ENCODE measurements at regions not wholly inside any gene's neighbourhood (a gene's known extent, or its start where the extent isn't known, plus 50 kb on each side); places are given as distances from the start of the nearest gene placed in this dataset.
"Not testable (repeated sequence)": the region's sequence is repeated elsewhere in the genome, so short reads cannot be mapped to it uniquely, and the experiment has no call there.

DNA sequence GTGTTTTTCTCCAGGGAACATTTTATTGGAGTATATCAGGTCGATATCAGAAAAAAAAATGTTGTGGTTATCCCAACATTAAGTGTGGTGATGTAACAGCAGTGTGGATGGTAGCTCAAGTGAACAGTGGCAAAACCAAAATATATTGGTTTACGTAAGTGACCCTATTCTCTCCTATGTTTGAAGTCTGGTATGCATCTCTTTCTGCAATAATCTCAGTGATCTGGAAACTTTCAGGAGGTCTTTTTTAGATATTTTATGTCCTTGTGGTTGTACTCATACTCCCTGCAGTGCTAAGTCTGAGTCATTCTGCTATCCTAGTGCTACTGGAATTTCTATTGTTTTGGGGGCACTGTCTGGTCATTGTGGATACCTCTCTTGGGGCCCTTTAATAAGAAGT, 137.9 kb downstream of the SNRPN start:
- no peak overlapping the region for H3K4me3 ChIP-seq (ENCODE audit: low read length in 2 of 2)
- H3K27ac ChIP-seq (ENCODE audit: low read depth in 2 of 2, low read length in 2 of 2) = no peak overlapping the region
- no peaks in the 10 kb centered on the region for H3K4me1 ChIP-seq (ENCODE audit: control insufficient read depth in 2 of 2, insufficient read depth in 2 of 2, low read length in 2 of 2)
- peaks cover 25 to 66% of the 10 kb centered on the region in 2 donors for H3K36me3 ChIP-seq (ENCODE audit: control insufficient read depth in 2 of 2, insufficient read depth in 2 of 2, low read length in 2 of 2)
- no peak overlapping the region for H3K9ac ChIP-seq (ENCODE audit: low read depth in 1 of 2, low read length in 2 of 2)
- H3K9me3 ChIP-seq (ENCODE audit: control insufficient read depth in 2 of 2, low read length in 2 of 2) = peaks cover 45 to 66% of the 10 kb centered on the region in 2 donors
- H3K27me3 ChIP-seq (ENCODE audit: control insufficient read depth in 2 of 2, insufficient read depth in 2 of 2, low read length in 2 of 2) = no peaks in the 10 kb centered on the region

- H3K9ac ChIP-seq (ENCODE audit: low read depth in 1 of 2, low read length in 2 of 2) = no peak overlapping the region
- H3K36me3 ChIP-seq (ENCODE audit: control insufficient read depth in 2 of 2, insufficient read depth in 2 of 2, low read length in 2 of 2) = peaks cover 18 to 61% of the 10 kb centered on the region in 2 donors
- no peak overlapping the region for H3K4me3 ChIP-seq (ENCODE audit: low read length in 2 of 2)
- H3K4me1 ChIP-seq (ENCODE audit: control insufficient read depth in 2 of 2, insufficient read depth in 2 of 2, low read length in 2 of 2) = no peaks in the 10 kb centered on the region
- H3K9me3 ChIP-seq (ENCODE audit: control insufficient read depth in 2 of 2, low read length in 2 of 2) = peaks cover 40 to 61% of the 10 kb centered on the region in 2 donors
- no peak overlapping the region for H3K27ac ChIP-seq (ENCODE audit: low read depth in 2 of 2, low read length in 2 of 2)
- no peaks in the 10 kb centered on the region for H3K27me3 ChIP-seq (ENCODE audit: control insufficient read depth in 2 of 2, insufficient read depth in 2 of 2, low read length in 2 of 2)
These were observed 138.8 kb downstream of the SNRPN start for GRCh38 chr15:25093455-25094029.

- Histone ChIP-seq H3K27me3 (ENCODE audit: control insufficient read depth in 2 of 2, insufficient read depth in 2 of 2, low read length in 2 of 2) (no peaks in the 10 kb centered on the region), H3K9me3 (ENCODE audit: control insufficient read depth in 2 of 2, low read length in 2 of 2) (peaks cover 39 to 61% of the 10 kb centered on the region in 2 donors), H3K4me3 (ENCODE audit: low read length in 2 of 2) (no peak overlapping the region), H3K9ac (ENCODE audit: low read depth in 1 of 2, low read length in 2 of 2) (no peak overlapping the region), H3K4me1 (ENCODE audit: control insufficient read depth in 2 of 2, insufficient read depth in 2 of 2, low read length in 2 of 2) (no peaks in the 10 kb centered on the region), H3K36me3 (ENCODE audit: control insufficient read depth in 2 of 2, insufficient read depth in 2 of 2, low read length in 2 of 2) (peaks cover 21 to 61% of the 10 kb centered on the region in 2 donors), H3K27ac (ENCODE audit: low read depth in 2 of 2, low read length in 2 of 2) (no peak overlapping the region)
These were observed 139.3 kb downstream of the SNRPN start for GRCh38 chr15:25094066-25094465.

DNA sequence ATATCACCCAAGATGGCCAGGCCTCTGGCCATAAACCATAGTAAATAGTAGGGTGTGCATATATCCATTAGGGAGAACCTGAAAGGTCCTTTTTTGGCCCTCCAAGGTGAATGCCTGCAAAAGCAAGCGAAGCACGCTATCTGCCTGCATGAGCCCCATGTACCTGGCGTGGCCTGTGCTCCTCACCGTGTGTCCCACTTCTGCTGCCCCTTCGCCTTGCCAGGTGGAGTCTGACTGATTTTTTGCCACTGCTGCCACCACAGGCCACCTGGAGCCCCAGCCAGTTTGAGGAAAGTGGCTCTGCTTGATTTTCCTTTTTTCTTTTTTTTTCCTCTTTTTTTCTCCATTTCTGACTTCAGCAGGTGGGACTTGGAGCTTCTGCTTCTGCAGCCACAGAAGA, 139.7 kb downstream of the SNRPN start:
- H3K4me1 ChIP-seq (ENCODE audit: control insufficient read depth in 2 of 2, insufficient read depth in 2 of 2, low read length in 2 of 2) = no peaks in the 10 kb centered on the region
- H3K27ac ChIP-seq (ENCODE audit: low read depth in 2 of 2, low read length in 2 of 2) = no peak overlapping the region
- peaks cover 37 to 61% of the 10 kb centered on the region in 2 donors for H3K9me3 ChIP-seq (ENCODE audit: control insufficient read depth in 2 of 2, low read length in 2 of 2)
- no peaks in the 10 kb centered on the region for H3K27me3 ChIP-seq (ENCODE audit: control insufficient read depth in 2 of 2, insufficient read depth in 2 of 2, low read length in 2 of 2)
- H3K36me3 ChIP-seq (ENCODE audit: control insufficient read depth in 2 of 2, insufficient read depth in 2 of 2, low read length in 2 of 2) = peaks cover 23 to 61% of the 10 kb centered on the region in 2 donors
- no peak overlapping the region for H3K9ac ChIP-seq (ENCODE audit: low read depth in 1 of 2, low read length in 2 of 2)
- no peak overlapping the region for H3K4me3 ChIP-seq (ENCODE audit: low read length in 2 of 2)

GRCh38 chr15:25095179-25095578, 140.4 kb downstream of the SNRPN start:
- Histone ChIP-seq H3K4me1 (ENCODE audit: control insufficient read depth in 2 of 2, insufficient read depth in 2 of 2, low read length in 2 of 2) (no peaks in the 10 kb centered on the region), H3K27ac (ENCODE audit: low read depth in 2 of 2, low read length in 2 of 2) (no peak overlapping the region), H3K36me3 (ENCODE audit: control insufficient read depth in 2 of 2, insufficient read depth in 2 of 2, low read length in 2 of 2) (peaks cover 19 to 58% of the 10 kb centered on the region in 2 donors), H3K9ac (ENCODE audit: low read depth in 1 of 2, low read length in 2 of 2) (no peak overlapping the region), H3K27me3 (ENCODE audit: control insufficient read depth in 2 of 2, insufficient read depth in 2 of 2, low read length in 2 of 2) (no peaks in the 10 kb centered on the region), H3K4me3 (ENCODE audit: low read length in 2 of 2) (no peak overlapping the region), H3K9me3 (ENCODE audit: control insufficient read depth in 2 of 2, low read length in 2 of 2) (peaks cover 32 to 55% of the 10 kb centered on the region in 2 donors)

DNA sequence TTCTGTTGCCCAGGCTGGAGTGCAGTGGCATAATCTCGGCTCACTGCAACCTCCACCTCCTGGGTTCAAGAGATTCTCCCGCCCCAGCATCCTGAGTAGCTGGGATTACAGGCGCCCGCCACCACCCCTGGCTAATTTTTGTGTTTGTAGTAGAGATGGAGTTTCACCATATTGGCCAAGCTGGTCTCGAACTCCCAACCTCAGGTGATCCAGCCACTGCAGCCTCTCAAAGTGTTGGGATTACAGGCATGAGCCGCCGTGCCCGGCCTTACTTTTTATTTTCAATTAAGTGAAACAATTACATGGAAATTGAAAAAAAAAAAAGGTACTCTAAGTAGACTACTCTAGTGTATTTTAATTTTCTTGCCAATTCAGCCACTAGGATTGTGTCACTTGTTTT, 145.2 kb downstream of the SNRPN start:
- Histone ChIP-seq H3K36me3 (ENCODE audit: control insufficient read depth in 2 of 2, insufficient read depth in 2 of 2, low read length in 2 of 2) (peaks cover 13 to 33% of the 10 kb centered on the region in 2 donors), H3K9me3 (ENCODE audit: control insufficient read depth in 2 of 2, low read length in 2 of 2) (peaks cover 17 to 31% of the 10 kb centered on the region in 2 donors)
- not testable (repeated sequence) for H3K27ac ChIP-seq (ENCODE audit: low read depth in 2 of 2, low read length in 2 of 2); H3K9ac ChIP-seq (ENCODE audit: low read depth in 1 of 2, low read length in 2 of 2); H3K4me1 ChIP-seq (ENCODE audit: control insufficient read depth in 2 of 2, insufficient read depth in 2 of 2, low read length in 2 of 2); H3K4me3 ChIP-seq (ENCODE audit: low read length in 2 of 2); H3K27me3 ChIP-seq (ENCODE audit: control insufficient read depth in 2 of 2, insufficient read depth in 2 of 2, low read length in 2 of 2)

DNA sequence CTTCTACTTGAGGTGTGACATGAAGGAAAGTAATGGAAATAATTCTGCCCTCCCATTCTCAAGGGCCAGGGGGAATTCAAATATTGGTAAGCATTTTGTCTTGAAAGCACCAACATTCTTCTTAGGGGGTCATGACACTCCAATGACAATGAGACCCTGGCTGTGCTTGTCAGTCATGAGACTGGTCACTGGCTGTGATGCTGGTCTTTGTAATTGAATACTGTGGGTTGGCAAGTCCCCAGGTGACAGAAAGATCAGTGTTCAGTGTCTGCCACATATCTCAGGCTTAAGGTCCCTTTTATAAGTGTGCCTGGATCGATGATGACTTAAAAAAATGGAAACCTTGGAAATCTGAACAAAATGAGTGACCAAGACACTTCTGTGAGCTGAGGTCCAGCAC, 151.4 kb downstream of the SNRPN start:
- H3K27ac ChIP-seq (ENCODE audit: low read depth in 2 of 2, low read length in 2 of 2) = no peak overlapping the region
- no peak overlapping the region for H3K9ac ChIP-seq (ENCODE audit: low read depth in 1 of 2, low read length in 2 of 2)
- H3K4me1 ChIP-seq (ENCODE audit: control insufficient read depth in 2 of 2, insufficient read depth in 2 of 2, low read length in 2 of 2) = no peaks in the 10 kb centered on the region
- no peak overlapping the region for H3K4me3 ChIP-seq (ENCODE audit: low read length in 2 of 2)
- peaks cover 17 to 47% of the 10 kb centered on the region in 2 donors for H3K36me3 ChIP-seq (ENCODE audit: control insufficient read depth in 2 of 2, insufficient read depth in 2 of 2, low read length in 2 of 2)
- H3K9me3 ChIP-seq (ENCODE audit: control insufficient read depth in 2 of 2, low read length in 2 of 2) = peaks cover 13 to 32% of the 10 kb centered on the region in 2 donors
- H3K27me3 ChIP-seq (ENCODE audit: control insufficient read depth in 2 of 2, insufficient read depth in 2 of 2, low read length in 2 of 2) = no peaks in the 10 kb centered on the region

DNA sequence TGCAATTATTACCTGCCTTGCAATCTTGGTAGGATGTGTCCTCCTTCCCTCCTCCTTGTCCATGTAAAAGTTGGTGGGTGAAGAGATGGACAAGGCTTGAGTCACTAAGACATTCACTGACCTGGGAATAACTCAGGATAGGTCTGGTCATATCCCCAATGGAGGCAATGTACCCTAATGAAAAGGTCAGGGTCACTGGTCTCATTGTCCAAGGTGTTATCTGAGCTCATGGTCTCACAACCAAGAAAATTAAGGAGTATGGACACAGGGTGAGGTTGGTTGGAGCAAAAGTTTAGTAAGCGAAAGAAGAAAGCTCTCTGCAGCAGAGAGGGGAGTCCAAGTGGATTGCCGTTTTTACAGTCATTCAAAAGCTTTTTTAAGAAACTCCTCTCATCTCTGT, 179.0 kb downstream of the SNRPN start:
- H3K4me1 ChIP-seq (ENCODE audit: control insufficient read depth in 2 of 2, insufficient read depth in 2 of 2, low read length in 2 of 2) = no peaks in the 10 kb centered on the region
- no peak overlapping the region for H3K4me3 ChIP-seq (ENCODE audit: low read length in 2 of 2)
- no peaks in the 10 kb centered on the region for H3K27me3 ChIP-seq (ENCODE audit: control insufficient read depth in 2 of 2, insufficient read depth in 2 of 2, low read length in 2 of 2)
- H3K9me3 ChIP-seq (ENCODE audit: control insufficient read depth in 2 of 2, low read length in 2 of 2) = peaks cover 5 to 13% of the 10 kb centered on the region in 2 donors
- no peak overlapping the region for H3K9ac ChIP-seq (ENCODE audit: low read depth in 1 of 2, low read length in 2 of 2)
- no peak overlapping the region for H3K27ac ChIP-seq (ENCODE audit: low read depth in 2 of 2, low read length in 2 of 2)
- H3K36me3 ChIP-seq (ENCODE audit: control insufficient read depth in 2 of 2, insufficient read depth in 2 of 2, low read length in 2 of 2) = no peaks in the 10 kb centered on the region

DNA sequence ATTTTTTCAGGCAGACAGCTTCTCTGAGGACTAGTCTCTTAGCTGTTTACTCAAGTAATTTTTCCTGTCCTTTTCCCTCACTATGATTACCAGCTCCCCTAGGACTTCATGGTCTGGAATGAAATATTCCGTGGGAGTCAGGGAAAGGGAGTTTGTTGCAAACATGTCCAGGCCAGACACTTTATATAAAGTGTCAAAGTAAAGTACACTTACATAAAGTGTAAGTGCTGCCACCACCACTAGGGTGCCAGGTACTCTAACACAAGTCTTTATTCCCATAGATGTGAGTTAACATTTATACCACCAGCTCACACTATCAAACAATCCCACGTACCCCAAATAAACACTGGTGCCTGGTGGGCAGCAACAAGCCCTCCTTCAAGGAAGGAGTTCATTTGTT, 179.8 kb downstream of the SNRPN start:
- Histone ChIP-seq H3K27ac (ENCODE audit: low read depth in 2 of 2, low read length in 2 of 2) (no peak overlapping the region), H3K27me3 (ENCODE audit: control insufficient read depth in 2 of 2, insufficient read depth in 2 of 2, low read length in 2 of 2) (no peaks in the 10 kb centered on the region), H3K9ac (ENCODE audit: low read depth in 1 of 2, low read length in 2 of 2) (no peak overlapping the region), H3K9me3 (ENCODE audit: control insufficient read depth in 2 of 2, low read length in 2 of 2) (peaks cover 5 to 9% of the 10 kb centered on the region in 2 donors), H3K4me3 (ENCODE audit: low read length in 2 of 2) (no peak overlapping the region), H3K36me3 (ENCODE audit: control insufficient read depth in 2 of 2, insufficient read depth in 2 of 2, low read length in 2 of 2) (no peaks in the 10 kb centered on the region), H3K4me1 (ENCODE audit: control insufficient read depth in 2 of 2, insufficient read depth in 2 of 2, low read length in 2 of 2) (no peaks in the 10 kb centered on the region)

GRCh38 chr15:25136119-25136518, 181.3 kb downstream of the SNRPN start:
- no peak overlapping the region for H3K27ac ChIP-seq (ENCODE audit: low read depth in 2 of 2, low read length in 2 of 2)
- H3K36me3 ChIP-seq (ENCODE audit: control insufficient read depth in 2 of 2, insufficient read depth in 2 of 2, low read length in 2 of 2) = no peaks in the 10 kb centered on the region
- no peak overlapping the region for H3K4me3 ChIP-seq (ENCODE audit: low read length in 2 of 2)
- no peaks in the 10 kb centered on the region for H3K27me3 ChIP-seq (ENCODE audit: control insufficient read depth in 2 of 2, insufficient read depth in 2 of 2, low read length in 2 of 2)
- no peak overlapping the region for H3K9ac ChIP-seq (ENCODE audit: low read depth in 1 of 2, low read length in 2 of 2)
- H3K4me1 ChIP-seq (ENCODE audit: control insufficient read depth in 2 of 2, insufficient read depth in 2 of 2, low read length in 2 of 2) = no peaks in the 10 kb centered on the region
- peaks cover 5 to 7% of the 10 kb centered on the region in 2 donors for H3K9me3 ChIP-seq (ENCODE audit: control insufficient read depth in 2 of 2, low read length in 2 of 2)
